HG02981 (cell line): ENCODE measurements at regions not wholly inside any gene's neighbourhood (a gene's known extent, or its start where the extent isn't known, plus 50 kb on each side); places are given as distances from the start of the nearest gene placed in this dataset.
A peak's percentile ranks its signal among the peaks of the same experiment; 100 is the strongest.
"Not testable (repeated sequence)": the region's sequence is repeated elsewhere in the genome, so short reads cannot be mapped to it uniquely, and the experiment has no call there.

Experiments
- ATAC-seq: cut with Tn5 transposase; IDR thresholded peaks from one replicate; pipeline ENCODE4 v1.9.1; 2021; ENCODE audit warnings: mild to moderate bottlenecking, moderate library complexity; ENCODE audit not compliant: unreplicated experiment

DNA sequence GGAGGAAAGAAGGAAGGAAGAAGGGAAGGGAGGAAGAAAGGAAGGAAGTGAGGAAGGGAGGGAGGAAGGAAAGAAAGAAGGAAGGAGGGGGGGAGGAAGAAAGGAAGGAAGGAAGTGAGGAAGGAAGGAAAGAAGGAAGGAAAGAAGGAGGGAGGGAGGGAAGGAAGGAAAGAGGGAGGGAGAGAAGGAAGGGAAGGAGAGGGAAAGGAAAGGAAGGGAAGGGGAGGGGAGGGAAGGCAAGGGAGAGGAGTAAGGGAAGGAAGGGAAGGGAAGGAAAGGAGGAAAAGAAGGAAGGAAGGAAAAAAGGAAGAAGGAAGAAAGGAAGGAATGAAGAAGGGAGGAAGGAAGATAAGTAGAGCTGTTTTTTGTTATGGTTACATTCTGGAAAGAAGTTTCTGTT is 141.2 kb downstream of the LRRC3B start:
- ATAC-seq = no peak

DNA sequence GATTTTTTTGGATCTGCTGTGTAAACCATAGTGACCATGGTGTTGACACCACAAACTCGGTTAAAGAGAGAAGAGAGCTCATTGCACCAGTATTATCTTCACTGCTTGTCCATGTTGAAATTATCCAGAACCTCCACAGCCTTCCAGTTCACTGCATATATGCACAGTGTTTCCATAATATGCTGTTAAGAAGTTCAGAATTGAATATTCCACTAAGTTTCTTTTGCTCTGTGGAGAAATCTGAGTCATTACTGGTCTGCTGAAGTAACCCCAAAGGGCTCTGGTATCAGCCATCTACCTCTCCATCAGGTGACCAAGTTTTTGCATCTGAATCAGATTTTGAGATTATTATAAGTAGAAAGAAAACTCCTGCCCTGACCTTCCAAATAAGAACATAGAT is 143.5 kb downstream of the LRRC3B start:
- ATAC-seq = no peak

DNA sequence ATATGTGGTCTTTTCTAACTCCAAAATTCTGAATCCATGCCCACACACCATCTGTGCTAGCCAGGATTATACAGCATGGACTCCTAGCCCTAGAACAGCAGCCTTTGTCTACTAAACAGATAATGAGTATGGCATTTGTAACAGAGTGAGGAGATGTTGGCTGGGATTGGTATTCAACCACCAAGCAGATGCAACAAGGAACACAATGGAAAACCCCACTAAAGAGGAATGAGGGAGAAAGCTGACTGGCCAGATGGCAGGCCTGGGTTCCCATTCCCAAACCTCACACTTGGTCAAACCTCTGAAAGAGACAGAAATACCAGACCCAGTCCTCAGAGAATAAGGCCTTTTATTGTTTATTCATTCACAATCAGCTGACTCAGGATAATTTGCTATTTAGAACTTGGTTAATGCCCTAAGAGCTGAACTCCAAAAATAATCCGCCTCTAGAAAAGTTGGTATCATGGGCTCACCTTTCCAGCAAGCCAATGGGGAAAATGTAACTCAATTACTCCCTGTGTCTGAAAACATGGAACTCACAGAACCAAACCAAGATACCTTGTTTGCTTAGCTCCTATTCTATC is 145.6 kb downstream of the LRRC3B start:
- ATAC-seq = no peak

DNA sequence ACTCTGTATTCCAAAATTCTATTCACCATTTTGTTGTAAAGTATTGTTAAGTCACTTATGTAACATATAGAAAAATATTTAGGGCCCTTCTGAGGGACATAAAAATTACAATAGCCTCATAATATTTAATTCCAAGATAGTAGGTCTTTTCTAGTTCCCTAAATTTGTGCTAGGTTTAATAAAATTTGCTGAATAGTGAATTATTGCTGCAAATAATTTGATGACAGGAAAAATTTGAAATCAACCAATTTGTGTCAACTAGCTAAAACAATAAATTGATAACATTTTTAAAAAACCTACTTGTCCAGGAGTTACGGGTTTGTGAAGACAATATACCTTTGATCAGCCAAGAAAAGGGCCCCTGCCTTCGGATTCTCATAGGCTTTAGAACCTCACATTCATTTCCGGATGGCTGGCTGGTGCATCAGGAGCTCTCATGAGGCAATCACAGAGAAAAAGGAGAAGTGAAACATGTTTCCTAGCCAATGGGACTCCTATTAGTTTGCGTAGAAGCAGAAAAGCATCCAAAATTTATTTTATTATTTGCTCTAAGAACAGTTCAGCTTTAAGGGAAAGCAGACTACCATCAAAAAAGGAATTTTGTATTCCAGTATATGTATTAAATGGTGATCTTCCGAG is 177.2 kb downstream of the LRRC3B start:
- ATAC-seq = no peak

DNA sequence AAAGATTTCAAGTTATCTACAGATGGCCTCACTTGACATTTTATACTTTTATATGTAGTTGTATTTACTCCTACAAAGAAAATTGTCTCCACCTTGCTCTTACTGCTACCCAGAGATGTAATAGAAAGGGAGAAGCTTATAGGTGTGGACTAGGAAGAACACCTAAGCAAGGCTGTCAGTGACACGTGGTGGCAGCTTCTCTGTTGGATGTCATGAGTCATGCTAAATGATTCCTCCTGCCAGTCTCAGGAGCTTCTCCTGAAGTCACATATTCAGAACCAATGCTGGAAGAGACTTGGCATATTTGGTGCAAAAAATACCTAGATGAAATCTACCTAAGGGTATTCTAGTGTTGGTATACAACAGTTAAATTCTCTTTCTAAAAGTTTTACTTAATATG is 184.7 kb downstream of the LRRC3B start:
- no peak for ATAC-seq

DNA sequence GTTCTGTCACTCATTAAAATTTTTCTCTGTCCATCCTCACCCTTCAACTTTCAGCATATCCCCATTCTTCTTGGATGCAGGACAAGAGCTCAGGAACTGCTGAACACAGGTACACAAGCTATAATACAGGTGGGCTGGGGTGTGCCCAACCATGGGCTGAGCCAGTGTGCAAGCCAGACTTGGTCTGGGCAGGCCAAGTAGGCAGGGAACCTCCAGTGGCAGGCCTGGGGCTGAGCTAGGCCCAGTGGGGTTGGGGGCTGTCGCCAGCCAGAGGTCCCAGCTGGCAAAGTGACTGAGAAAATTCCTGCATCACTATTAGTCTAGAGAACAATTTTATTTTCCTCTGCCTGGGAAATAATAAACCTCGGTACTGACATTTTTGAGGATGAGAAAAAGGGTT is 202.9 kb downstream of the LRRC3B start:
- ATAC-seq = no peak

DNA sequence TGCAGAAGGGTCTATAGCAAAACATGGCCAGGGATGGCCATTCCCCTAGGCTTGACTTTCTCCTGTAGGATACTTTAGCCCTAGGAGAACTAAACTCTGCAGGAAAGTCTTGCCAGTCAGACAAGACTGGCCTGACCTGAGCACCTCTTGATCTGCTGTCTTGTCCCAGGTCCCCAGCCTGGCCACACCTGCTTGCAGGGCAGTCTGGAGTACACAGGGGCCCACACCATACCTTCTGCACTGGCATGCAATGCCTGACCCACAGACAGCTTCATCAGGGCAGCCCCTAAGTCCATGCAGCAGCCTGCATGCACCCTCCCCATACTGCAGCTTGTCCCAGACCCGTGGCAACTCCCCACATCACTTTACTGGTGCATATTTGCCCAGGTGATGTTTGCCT is 204.6 kb downstream of the LRRC3B start:
- no peak for ATAC-seq

DNA sequence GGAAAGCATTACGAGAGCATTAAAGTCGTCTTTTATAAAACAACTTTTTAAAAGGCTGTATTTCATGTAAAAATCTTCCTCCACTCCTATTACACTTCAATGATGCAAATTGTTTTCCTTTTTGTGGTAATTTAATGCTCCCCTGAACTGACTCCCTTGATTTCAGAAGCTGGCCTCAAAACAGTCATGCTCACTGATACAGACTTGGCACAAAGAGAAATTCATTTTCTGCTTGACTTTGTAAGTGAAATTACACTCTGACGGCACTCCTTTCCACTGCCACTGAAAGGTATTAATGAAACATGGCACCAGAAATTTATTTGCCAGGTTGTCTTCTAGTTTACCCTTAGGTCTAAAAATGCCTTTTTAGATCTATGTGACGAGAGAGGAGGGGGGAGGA is 215.5 kb downstream of the LRRC3B start:
- no peak for ATAC-seq

DNA sequence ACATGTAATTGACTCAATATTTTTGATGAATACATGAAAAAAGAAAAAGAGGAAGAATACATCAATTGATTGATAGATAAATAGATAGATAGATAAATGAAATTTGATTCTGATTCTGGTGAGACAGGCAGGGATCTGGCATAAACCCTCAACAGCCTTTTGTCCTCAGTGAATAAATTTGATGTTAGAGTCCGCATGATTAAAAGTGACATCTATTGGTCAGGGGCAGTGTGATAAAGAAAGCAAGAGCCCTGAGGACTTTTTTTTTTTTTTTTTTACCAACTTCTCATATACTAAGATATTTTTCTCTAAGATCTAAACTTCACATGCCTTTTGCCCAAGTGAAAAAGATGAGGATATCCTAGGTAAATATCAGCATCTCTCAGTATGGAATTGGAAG is 216.4 kb downstream of the LRRC3B start:
- ATAC-seq = no peak

DNA sequence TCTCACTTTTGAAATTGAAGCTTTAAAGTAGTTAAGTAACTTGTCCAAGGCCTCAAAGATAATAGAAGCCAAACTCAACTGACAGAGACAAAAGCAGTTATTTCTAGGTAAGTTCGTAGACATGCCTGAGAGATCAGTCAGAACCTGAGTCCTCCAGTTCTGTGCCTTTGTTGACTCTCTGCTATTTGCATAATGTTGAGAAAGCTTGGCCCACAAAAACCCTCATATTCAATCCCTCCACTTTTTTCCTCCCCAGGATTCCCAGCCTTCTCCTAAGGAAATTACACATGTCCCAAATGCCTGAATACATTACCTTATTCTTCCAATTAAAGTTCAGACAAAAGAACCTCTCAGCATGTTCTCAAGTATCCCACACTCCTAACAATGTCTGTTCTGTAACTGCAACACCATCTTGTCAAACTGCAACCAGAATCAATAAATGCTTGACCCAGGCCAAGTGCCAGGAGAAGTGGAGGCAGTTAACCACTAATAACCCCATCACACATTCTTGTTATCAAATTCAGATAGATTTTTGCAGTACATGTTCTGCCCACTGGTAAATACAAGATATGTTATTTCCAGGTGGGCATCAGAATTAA is 217.8 kb downstream of the LRRC3B start:
- ATAC-seq = no peak

DNA sequence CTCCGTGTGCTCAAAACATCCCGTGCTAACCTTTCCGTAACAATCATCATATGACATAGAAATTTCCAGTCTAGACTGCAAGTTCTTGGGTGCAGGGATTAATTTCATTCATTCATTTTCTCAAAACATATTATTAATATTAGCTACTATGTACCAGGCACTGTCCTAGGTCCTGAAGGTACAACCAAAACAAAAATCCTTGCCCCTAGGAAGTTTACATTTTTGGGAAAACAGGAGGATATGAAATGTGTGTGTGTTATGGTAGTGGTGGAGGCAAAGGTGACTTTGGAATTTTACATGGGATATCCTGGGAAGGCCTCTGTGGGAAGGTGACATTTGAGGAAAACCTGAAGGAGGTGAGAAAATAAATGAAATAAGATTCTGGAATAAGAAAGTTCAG is 222.6 kb downstream of the LRRC3B start:
- no peak for ATAC-seq

DNA sequence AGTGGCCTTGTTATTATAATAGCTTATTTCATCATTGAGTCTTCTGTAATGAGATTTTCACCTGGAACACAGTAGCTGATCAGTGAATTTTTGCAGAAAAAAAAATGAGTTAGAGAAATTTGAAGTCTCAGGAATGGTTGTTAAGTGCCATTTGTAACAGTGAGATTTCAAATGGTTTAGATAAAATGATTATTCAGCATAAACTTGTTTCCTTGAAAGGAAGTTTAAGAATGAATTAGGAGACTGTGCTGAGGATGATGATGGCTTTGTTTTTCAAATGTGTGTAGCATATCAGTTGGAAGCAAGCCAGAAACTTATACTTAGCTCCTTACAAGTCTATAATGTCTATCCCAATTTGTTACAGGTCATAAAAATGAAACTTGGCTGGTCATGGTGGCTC is 225.1 kb downstream of the LRRC3B start:
- no peak for ATAC-seq

DNA sequence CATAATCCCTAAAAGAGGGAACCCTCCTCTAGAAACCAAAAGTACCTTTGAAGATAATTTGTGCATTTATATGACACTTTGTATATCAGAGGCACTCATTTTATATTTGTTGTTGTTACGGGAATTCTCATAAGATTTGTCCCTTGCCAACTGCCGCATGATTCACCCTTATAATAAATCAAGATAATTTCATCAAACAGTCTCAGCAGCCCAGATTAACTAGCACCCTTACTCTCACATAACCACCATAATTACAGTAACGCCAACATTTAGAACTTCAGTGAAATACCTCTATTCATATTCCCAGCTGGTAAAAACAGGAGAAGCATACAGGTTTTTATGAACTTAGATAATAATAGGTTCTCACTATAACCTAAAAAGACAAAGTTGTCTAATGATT is 271.9 kb downstream of the LRRC3B start:
- no peak for ATAC-seq

DNA sequence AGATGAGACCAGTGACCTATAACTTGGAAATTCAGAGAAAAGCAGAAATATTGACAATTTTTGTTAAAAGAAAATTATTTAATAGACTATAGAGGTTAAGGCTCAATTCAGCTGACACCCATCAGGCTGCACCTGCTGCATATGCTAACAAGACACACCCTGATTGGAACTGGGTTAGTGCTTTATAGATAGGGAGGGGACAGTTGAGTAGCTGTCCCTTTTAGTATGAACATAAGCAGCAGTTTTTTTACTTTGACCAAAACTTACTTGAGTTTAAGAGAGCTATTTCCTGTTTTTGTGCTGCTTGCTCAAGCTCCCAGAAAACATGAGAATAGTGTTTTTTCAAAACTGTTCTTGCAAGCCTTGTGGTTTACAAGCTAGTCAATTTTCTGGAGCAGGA is 292.6 kb downstream of the LRRC3B start:
- no peak for ATAC-seq

DNA sequence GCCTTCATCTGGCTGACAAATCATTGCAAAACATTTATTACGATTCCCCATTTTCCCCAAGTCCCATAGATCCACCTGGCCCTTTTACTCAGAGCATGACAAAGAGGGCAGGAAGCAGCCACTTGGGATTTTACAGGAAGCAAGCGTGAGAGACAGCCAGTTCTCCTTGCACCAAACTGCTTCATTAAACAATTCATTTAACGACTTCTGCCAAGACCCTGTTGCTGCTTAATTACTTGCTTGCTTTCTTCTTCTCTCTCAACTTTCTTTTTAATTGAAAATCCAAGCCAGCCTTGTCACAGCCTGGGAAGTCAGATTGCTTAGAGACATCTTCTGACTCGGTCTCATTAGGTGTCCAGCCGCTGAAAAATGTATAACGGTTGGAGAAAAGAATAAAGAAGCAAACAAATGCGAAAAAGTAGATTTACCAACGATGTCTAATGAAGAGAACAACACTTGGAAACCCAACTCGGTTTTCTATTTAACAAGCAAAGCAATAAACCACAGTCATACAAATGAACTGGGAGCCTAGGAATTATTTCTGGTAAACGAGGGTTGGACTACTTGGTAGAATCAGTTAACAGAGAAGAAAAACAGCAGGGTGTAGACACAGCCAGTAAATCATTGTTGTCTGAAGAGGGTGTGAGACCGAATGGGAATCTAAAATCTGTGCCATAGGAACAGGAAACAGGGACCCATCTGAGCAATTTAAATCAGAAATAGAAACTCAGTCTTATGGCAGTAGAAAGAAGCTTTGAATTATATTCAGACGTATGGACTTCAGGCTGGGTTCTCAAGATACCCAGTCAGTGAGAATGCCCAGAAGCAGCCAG is 298.3 kb downstream of the LRRC3B start:
- ATAC-seq = no peak

DNA sequence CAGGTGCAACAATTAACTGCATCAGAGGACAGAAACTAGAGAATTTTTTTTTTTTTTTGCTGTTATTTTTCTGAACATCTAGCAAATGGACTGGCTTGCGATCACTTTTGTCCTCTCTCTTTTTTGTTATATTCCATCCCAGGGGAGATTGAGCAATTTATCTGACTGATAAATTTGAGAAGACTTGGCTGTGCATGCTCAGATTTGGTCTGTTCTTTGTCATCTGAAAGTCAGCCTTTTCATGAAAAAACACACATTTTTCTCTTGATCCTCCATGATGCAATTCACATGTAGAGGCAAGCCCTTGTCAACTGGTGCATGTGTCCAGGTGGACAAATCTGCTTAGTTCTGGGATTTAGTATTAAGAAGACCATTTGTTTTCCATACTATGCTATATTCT is 309.3 kb downstream of the LRRC3B start:
- ATAC-seq = no peak

DNA sequence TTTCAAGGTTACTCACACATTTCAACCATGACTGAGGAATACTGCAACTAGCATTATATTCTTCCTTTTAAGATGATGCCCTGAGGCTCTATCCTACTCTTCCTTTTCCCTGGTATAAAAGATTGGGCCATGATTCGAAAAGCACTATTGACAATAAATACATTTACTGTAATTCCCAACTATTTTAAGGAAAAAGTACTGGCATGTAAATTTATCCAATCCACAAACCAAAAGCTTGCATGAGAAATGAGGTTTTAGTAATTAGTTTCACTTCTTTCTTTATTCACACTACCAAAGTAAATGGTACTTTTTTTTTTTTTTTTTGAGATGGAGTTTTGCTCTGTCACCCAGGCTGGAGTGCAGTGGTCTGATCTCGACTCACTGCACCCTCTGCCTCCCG is 310.2 kb downstream of the LRRC3B start:
- no peak for ATAC-seq

DNA sequence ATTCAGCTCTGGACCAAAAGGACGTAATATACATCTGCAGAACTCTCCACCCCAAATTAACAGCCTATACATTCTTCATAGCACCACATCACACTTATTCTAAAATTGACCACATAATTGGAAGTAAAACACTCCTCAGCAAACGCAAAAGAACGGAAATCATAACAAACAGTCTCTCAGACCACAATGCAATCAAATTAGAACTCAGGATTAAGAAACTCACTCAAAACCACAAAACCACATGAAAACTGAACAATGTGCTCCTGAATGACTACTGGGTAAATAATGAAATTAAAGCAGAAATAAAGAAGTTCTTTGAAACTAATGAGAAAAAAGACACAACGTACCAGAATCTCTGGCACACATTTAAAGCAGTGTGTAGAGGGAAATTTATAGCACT is 322.9 kb downstream of the LRRC3B start:
- not testable (repeated sequence) for ATAC-seq

DNA sequence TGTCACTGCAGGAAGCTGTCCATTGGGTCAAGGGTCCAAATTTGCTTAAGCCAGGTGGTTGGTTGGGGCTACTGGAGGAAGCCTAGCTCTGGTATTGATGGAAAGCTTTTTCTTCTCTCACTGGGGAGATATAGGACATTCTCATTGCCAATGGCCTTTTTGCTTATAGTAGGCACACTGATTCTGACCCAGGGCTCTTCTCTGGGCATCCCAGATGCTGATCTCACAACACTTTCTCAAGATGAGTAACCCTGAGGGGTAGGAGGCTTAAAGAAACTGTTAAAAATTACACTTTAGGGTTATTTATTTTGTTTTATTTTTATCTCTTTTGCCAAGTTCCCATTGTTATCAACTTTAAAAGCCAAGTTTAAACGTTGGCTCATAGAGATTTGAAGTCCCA is 337.8 kb downstream of the LRRC3B start:
- ATAC-seq = no peak

DNA sequence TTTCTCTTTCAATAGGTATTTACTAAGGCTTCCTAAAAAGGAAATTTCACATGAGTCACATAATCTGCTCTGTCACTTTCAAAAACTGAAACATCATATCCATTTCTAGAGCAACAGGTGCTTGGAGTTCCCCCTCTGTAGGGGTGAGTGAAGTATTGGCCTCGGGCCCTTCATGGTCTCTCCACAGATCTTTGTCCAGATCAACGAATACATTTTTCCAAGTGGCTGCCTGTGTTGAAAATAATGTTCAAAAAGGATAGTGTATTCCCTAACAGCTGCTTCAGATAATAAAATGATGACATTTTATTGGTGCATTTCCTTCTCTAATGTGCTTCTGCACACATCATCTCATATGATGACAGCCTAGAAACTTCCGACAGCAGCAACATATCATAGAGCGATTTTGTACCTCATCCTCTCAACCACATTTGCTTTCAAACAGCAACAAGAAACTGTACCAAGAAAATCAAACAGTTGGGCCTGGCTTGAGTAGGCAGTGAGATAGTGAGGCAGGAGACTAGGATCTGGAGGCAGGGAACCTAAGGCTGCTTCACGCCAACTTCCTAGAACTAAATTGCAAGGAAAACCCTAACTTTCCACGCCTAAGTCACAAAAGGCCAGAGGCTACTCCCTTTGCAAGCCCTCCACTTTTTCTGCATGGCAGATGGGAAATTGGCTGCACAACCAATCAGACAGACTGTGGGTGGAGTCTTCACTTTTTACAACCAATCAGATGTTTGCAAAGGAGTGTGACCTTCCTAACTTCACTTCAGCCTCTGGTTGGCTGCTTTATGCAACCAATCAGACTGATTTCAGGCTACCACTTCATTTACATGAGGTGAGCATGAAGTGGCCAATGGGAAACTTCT is 340.2 kb downstream of the LRRC3B start:
- ATAC-seq = peak; percentile 86

DNA sequence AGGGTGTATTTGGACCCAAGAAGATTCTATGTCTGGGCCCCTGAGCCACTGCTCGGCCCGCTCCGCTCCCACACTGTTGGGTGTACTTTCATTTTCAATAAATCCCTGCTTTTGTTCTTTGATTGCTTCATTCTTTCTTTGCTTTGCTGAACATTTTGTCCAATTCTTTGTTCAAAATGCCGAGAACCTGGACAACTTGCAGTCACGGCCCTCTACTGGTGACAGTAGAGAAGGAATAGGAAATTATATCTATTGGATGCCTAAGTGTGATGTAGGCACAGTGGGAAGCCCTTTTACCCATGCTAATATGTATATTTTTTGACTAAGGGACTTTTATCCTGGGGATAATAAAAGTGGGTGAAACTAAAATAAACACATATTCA is 340.8 kb downstream of the LRRC3B start:
- no peak for ATAC-seq
